Activated CD4-positive, alpha-beta memory T cell treated with anti-CD3 and anti-CD28 coated beads, Interleukin-2, amount 10 ng/mL, durations not matched to agents 7 days and 5 days (primary cell): ENCODE measurements at regions not wholly inside any gene's neighbourhood (a gene's known extent, or its start where the extent isn't known, plus 50 kb on each side); places are given as distances from the start of the nearest gene placed in this dataset.

ENCODE experiments used
- CTCF ChIA-PET: fragments of 350-600 bp; sonication (Branson Sonifier 250); formaldehyde crosslinking; loops from one replicate; lab custom pipeline; 2021; ENCODE audit warnings: antibody characterized with exemption, inconsistent platforms; lab: Charles Lee
- POLR2A ChIA-PET: fragments of 350-600 bp; sonication (Branson Sonifier 250); formaldehyde crosslinking; loops from one replicate; lab custom pipeline; 2021; ENCODE audit warnings: antibody characterized with exemption; lab: Charles Lee
- DNase-seq: peaks from one replicate; pipeline ENCODE4 v3.0.0-alpha.2; 2020
- H3K27ac Mint-ChIP-seq: one replicate; pipeline ENCODE4 v1.8.0; 2021; ENCODE audit warnings: mild to moderate bottlenecking, mixed read lengths
- H3K27me3 Mint-ChIP-seq: one replicate; pipeline ENCODE4 v1.8.0; 2021; ENCODE audit warnings: mixed read lengths
- H3K36me3 Mint-ChIP-seq: one replicate; pipeline ENCODE4 v1.8.0; 2021; ENCODE audit warnings: low read depth, mixed read lengths
- H3K4me1 Mint-ChIP-seq: one replicate; pipeline ENCODE4 v1.8.0; 2021; ENCODE audit warnings: mixed read lengths
- H3K4me3 Mint-ChIP-seq: one replicate; pipeline ENCODE4 v1.8.0; 2021; ENCODE audit warnings: mild to moderate bottlenecking, mixed read lengths
- H3K9me3 Mint-ChIP-seq: one replicate; pipeline ENCODE4 v1.8.0; 2021; ENCODE audit warnings: mixed read lengths

DNA sequence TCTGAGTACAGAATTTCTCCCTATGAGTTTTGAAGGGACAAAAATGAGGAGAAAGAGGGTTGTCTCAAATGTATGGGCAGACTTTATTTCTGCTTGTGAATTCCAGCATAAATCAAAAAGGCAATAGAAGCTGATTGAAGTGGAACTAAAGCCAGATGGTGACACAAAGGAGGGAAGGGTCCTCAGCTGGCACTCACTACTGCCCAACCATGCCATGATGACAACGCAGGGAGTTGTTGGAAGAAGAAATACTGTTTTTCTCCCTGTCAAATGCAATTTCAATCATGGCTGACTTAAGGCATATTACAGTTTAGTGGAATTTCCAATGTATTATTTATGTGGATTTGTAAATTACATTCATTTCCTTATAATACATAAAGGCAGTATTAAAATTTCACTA lies 805.8 kb downstream of the ADGRL2 start:
- Mint-ChIP-seq H3K9me3 (no peaks in the 10 kb centered on the region), H3K36me3 (no peaks in the 10 kb centered on the region)
- POLR2A ChIA-PET: no interaction called here

DNA sequence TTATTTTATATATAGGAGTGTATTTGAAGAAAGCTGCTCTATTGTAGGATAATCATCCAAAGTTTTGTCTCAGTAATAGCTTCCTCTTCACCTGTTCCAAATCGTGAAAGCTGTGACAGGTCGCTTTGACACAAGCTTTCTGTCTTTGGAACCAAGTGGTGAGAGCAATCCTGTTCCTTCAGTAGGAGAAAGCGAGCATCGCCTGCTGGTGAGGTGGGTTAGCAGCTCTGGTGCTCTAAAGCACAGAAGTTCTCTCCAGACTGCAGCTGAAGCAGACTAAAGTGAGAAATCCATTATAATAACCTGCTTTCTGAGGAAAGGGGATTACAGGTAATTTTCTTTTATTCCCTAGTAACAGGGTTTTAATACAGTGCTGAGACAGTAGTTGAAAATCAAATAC lies 803.8 kb downstream of the ADGRL2 start:
- Mint-ChIP-seq H3K9me3 (no peaks in the 10 kb centered on the region), H3K4me1 (no peaks in the 10 kb centered on the region), H3K27me3 (no peaks in the 10 kb centered on the region), H3K4me3 (no peak overlapping the region), H3K27ac (no peak overlapping the region), H3K36me3 (no peaks in the 10 kb centered on the region)
- POLR2A ChIA-PET: no interaction called here
- CTCF ChIA-PET: no interaction called here
- no peak for DNase-seq

More for the DNA sequence above, 805.8 kb downstream of the ADGRL2 start:
- CTCF ChIA-PET: no interaction called here
- Mint-ChIP-seq H3K4me1 (no peaks in the 10 kb centered on the region), H3K4me3 (no peak overlapping the region), H3K27me3 (no peaks in the 10 kb centered on the region), H3K27ac (no peak overlapping the region)
- DNase-seq: no peak

DNA sequence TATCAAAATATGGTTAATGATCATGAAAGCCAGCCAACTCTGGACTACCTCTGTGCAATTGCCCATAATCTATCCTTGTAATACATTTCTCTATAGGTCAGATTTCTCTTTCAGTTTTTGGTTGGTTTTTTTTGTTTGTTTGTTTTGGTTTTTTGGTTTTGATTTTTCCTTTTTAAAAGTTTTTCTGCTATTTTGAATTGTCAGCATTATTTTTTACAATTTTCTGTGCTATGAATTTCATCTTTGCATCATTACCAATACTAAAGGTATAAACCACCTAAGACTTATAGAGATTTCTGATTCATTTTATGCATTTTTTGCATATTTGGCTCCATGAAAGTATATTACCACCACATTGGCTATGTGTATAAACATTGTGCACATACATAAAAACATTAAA lies 799.6 kb downstream of the ADGRL2 start:
- Mint-ChIP-seq H3K4me1 (no peaks in the 10 kb centered on the region), H3K36me3 (no peaks in the 10 kb centered on the region), H3K27ac (no peak overlapping the region), H3K9me3 (no peaks in the 10 kb centered on the region), H3K27me3 (no peaks in the 10 kb centered on the region), H3K4me3 (no peak overlapping the region)
- no peak for DNase-seq
- POLR2A ChIA-PET: no interaction called here
- CTCF ChIA-PET: no interaction called here

DNA sequence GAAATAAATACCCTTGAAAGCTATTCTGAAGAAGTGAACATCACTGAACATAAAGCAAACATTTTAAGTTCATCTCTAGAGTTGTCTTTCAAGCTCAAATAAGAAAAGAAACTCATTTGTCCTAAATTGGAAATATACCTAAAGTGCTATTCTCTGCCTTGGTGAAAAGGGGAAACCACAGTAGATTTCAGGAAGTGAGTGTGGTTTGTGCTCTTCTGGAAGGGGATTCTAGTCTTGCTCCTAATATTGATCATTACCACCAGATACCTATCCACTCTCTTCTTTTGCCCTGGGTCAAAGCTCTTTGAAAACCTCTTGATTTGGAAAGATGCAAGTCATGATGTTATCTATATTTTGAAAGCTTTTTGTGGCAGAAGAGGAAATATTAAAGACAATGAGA lies 798.1 kb downstream of the ADGRL2 start:
- no peaks in the 10 kb centered on the region for H3K27me3 Mint-ChIP-seq
- no peak overlapping the region for H3K4me3 Mint-ChIP-seq
- no peaks in the 10 kb centered on the region for H3K4me1 Mint-ChIP-seq
- no peak overlapping the region for H3K27ac Mint-ChIP-seq
- ChIA-PET CTCF (no interaction called here), POLR2A (no interaction called here)
- no peaks in the 10 kb centered on the region for H3K9me3 Mint-ChIP-seq
- H3K36me3 Mint-ChIP-seq: no peaks in the 10 kb centered on the region
- DNase-seq: no peak

GRCh38 chr1:82598337-82598736 lies 797.6 kb downstream of the ADGRL2 start:
- Mint-ChIP-seq H3K36me3 (no peaks in the 10 kb centered on the region), H3K27me3 (no peaks in the 10 kb centered on the region), H3K27ac (no peak overlapping the region), H3K4me1 (no peaks in the 10 kb centered on the region), H3K9me3 (no peaks in the 10 kb centered on the region), H3K4me3 (no peak overlapping the region)
- no peak for DNase-seq
- POLR2A ChIA-PET: no interaction called here
- CTCF ChIA-PET: no interaction called here

GRCh38 chr1:82597649-82598048 lies 796.9 kb downstream of the ADGRL2 start:
- Mint-ChIP-seq H3K4me3 (no peak overlapping the region), H3K27me3 (no peaks in the 10 kb centered on the region), H3K27ac (no peak overlapping the region), H3K36me3 (no peaks in the 10 kb centered on the region), H3K9me3 (no peaks in the 10 kb centered on the region), H3K4me1 (no peaks in the 10 kb centered on the region)
- ChIA-PET CTCF (no interaction called here), POLR2A (no interaction called here)
- no peak for DNase-seq

DNA sequence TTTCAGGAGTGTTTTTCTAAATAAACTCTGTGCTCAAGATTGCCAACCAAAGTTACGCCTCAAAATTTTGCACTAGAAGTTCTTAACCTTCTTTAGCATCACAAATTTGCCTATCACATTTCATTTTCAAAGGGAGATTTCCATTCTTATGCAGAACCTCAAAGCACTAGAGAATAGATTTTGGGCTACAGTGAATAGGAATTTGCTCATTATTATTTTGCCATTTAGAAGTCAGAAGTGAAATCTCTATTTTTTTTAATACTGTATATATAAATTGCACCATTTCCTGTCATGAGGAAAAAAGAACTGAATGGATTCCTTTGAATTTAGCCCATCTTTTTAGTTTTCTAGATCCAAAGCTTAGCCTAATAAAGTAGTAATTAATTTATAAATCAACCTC lies 796.4 kb downstream of the ADGRL2 start:
- H3K27me3 Mint-ChIP-seq: no peaks in the 10 kb centered on the region
- H3K9me3 Mint-ChIP-seq: no peaks in the 10 kb centered on the region
- DNase-seq: no peak
- ChIA-PET CTCF (no interaction called here), POLR2A (no interaction called here)
- H3K27ac Mint-ChIP-seq: no peak overlapping the region
- H3K36me3 Mint-ChIP-seq: no peaks in the 10 kb centered on the region
- H3K4me3 Mint-ChIP-seq: no peak overlapping the region
- no peaks in the 10 kb centered on the region for H3K4me1 Mint-ChIP-seq

- no peaks in the 10 kb centered on the region for H3K4me1 Mint-ChIP-seq
- CTCF ChIA-PET: no interaction called here
- H3K27ac Mint-ChIP-seq: no peak overlapping the region
- DNase-seq: no peak
- no peaks in the 10 kb centered on the region for H3K27me3 Mint-ChIP-seq
- H3K36me3 Mint-ChIP-seq: no peaks in the 10 kb centered on the region
- POLR2A ChIA-PET: no interaction called here
- no peak overlapping the region for H3K4me3 Mint-ChIP-seq
- H3K9me3 Mint-ChIP-seq: no peaks in the 10 kb centered on the region
These were observed 792.8 kb downstream of the ADGRL2 start for GRCh38 chr1:82593561-82593960.

DNA sequence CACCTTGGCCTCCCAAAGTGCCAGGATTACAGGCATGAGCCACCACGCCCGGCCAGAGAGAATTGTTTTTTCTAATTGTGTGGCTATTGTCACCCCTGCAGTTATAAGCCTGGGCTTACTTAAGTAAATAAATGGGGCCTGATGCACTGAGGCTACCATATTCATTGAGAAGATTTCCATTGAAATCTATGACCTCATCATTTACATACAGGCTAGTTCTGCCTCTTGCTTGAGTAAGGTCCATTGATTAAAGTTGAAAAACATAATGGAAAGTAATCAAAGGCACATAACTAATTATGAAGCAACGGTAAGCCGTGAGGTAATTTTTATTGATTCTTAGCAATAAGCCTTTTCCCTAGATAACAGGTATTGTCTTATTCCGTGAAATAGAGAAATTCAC lies 788.9 kb downstream of the ADGRL2 start:
- no peaks in the 10 kb centered on the region for H3K4me1 Mint-ChIP-seq
- DNase-seq: no peak
- H3K9me3 Mint-ChIP-seq: peaks cover 3% of the 10 kb centered on the region
- H3K27ac Mint-ChIP-seq: no peak overlapping the region
- CTCF ChIA-PET: no interaction called here
- no peak overlapping the region for H3K4me3 Mint-ChIP-seq
- POLR2A ChIA-PET: no interaction called here
- no peaks in the 10 kb centered on the region for H3K27me3 Mint-ChIP-seq
- H3K36me3 Mint-ChIP-seq: no peaks in the 10 kb centered on the region

- POLR2A ChIA-PET: no interaction called here
- H3K9me3 Mint-ChIP-seq: peaks cover 3% of the 10 kb centered on the region
- no peaks in the 10 kb centered on the region for H3K27me3 Mint-ChIP-seq
- H3K4me1 Mint-ChIP-seq: no peaks in the 10 kb centered on the region
- H3K27ac Mint-ChIP-seq: no peak overlapping the region
- CTCF ChIA-PET: no interaction called here
- H3K36me3 Mint-ChIP-seq: no peaks in the 10 kb centered on the region
- no peak for DNase-seq
- no peak overlapping the region for H3K4me3 Mint-ChIP-seq
These were observed 786.6 kb downstream of the ADGRL2 start for GRCh38 chr1:82587371-82587770.

DNA sequence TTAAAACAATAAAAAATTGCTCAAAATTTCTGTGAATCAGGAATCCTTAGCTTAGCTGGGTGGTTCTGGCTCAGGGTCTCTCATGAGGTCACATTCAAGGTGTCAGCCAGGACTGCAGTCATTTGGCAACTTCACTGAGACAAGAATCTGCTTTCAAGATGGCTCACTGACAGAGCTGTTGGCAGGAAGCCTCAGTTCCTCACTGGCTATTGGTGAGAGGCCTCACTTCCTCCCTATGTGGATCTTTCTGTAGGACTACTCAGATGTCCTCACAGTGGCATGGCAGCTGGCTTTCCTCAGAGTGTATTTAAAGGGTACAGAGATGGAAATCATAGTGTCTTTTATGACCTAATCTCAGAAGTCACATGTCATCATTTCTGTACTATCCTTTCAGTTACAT lies 785.7 kb downstream of the ADGRL2 start:
- Mint-ChIP-seq H3K9me3 (peaks cover 3% of the 10 kb centered on the region), H3K4me1 (no peaks in the 10 kb centered on the region), H3K4me3 (no peak overlapping the region), H3K27me3 (no peaks in the 10 kb centered on the region), H3K36me3 (no peaks in the 10 kb centered on the region), H3K27ac (no peak overlapping the region)
- no peak for DNase-seq
- ChIA-PET POLR2A (no interaction called here), CTCF (no interaction called here)

- POLR2A ChIA-PET: no interaction called here
- CTCF ChIA-PET: no interaction called here
- H3K4me1 Mint-ChIP-seq: no peaks in the 10 kb centered on the region
These were observed 781.6 kb downstream of the ADGRL2 start for GRCh38 chr1:82582347-82582746.

GRCh38 chr1:82578086-82578726 lies 777.5 kb downstream of the ADGRL2 start:
- no peak for DNase-seq
- H3K27ac Mint-ChIP-seq: no peak overlapping the region
- POLR2A ChIA-PET: no interaction called here
- H3K4me1 Mint-ChIP-seq: no peaks in the 10 kb centered on the region
- no peak overlapping the region for H3K4me3 Mint-ChIP-seq
- no peaks in the 10 kb centered on the region for H3K9me3 Mint-ChIP-seq
- H3K36me3 Mint-ChIP-seq: no peaks in the 10 kb centered on the region
- CTCF ChIA-PET: no interaction called here
- no peaks in the 10 kb centered on the region for H3K27me3 Mint-ChIP-seq

More at GRCh38 chr1:82582347-82582746, 781.6 kb downstream of the ADGRL2 start:
- peaks cover 3% of the 10 kb centered on the region for H3K9me3 Mint-ChIP-seq
- no peak overlapping the region for H3K4me3 Mint-ChIP-seq
- no peak overlapping the region for H3K27ac Mint-ChIP-seq
- no peaks in the 10 kb centered on the region for H3K36me3 Mint-ChIP-seq
- no peaks in the 10 kb centered on the region for H3K27me3 Mint-ChIP-seq
- DNase-seq: no peak

GRCh38 chr1:82567348-82567747 lies 766.6 kb downstream of the ADGRL2 start:
- Mint-ChIP-seq H3K4me3 (no peak overlapping the region), H3K27me3 (no peaks in the 10 kb centered on the region), H3K9me3 (peaks cover 4% of the 10 kb centered on the region), H3K27ac (no peak overlapping the region), H3K4me1 (no peaks in the 10 kb centered on the region), H3K36me3 (no peaks in the 10 kb centered on the region)
- no peak for DNase-seq
- ChIA-PET CTCF (no interaction called here), POLR2A (no interaction called here)
